AG04449 (cell line): ENCODE measurements at regions not wholly inside any gene's neighbourhood (a gene's known extent, or its start where the extent isn't known, plus 50 kb on each side); places are given as distances from the start of the nearest gene placed in this dataset.

Experiments
- CTCF ChIA-PET: fragments of 350-600 bp; formaldehyde crosslinking; extraction: SDS; loops from one replicate; lab custom pipeline; 2021; ENCODE audit warnings: antibody characterized with exemption; lab: Yijun Ruan, JAX
- POLR2A ChIA-PET: fragments of 400-600, 350-600 bp; formaldehyde crosslinking; extraction: SDS; loops from one replicate; lab custom pipeline; 2020; ENCODE audit warnings: antibody characterized with exemption, inconsistent platforms; lab: Yijun Ruan, JAX
- DNase-seq: peaks from one replicate; pipeline ENCODE4 v3.0.0-alpha.2; 2010; ENCODE audit warnings: low read depth, low spot score
- H3K4me3 ChIP-seq: 2 replicates; pipeline ENCODE4 v1.5.1; 2011; ENCODE audit warnings: low read depth, mild to moderate bottlenecking, control low read depth, low read length
- TF ChIP-seq, protein P1 (sequence below): IDR thresholded peaks from one replicate; pipeline ENCODE4 v1.5.1; 2011; ENCODE audit warnings: mild to moderate bottlenecking, moderate library complexity, low read length, control low read depth, inconsistent platforms; ENCODE audit not compliant: insufficient read depth; ENCODE audit errors: missing control alignments

DNA sequence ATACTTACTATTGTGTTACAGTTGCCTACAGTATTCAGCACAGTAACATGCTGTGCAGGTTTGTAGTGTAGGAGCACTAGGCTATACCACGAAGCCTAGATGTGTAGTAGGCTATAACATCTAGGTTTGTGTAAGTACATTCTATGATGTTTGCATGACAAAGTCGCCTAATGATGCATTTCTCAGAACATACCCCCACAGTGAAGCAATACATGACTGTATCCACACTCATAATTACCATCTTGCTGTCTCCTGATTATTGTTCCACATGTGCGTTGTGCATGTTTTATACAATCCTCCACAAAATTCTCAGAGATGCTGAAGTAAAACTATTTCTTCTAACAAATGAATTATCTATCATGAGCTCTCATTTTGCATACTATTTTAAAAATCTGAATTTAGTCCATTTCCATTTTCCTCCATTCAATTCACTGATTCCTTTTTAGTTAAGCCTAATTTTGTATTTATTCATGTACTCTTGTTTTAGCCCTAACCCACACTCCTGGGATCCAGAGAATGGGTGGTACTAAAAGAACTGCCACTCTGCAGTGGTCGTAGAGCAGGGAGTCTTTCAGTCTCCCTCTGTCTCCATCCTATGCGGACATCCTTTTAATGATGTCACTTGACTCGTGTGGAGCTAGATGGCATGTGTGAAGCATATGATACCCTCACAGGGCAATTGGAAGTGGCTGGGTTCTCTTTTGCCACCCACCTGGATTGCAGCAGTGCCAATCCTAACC lies 67.6 kb upstream of the CAV2 start:
- ChIA-PET POLR2A (no interaction called here), CTCF (interaction anchor here (1.0 to 2.0 kb wide), 7 partner anchors 10 to 191 kb away, joined by 3 to 7 read pairs (median 3); partner anchors contain the start of gene CAV1)
- H3K4me3 ChIP-seq = no peak overlapping the region
- no peak for DNase-seq
- TF ChIP-seq, protein P1, sequence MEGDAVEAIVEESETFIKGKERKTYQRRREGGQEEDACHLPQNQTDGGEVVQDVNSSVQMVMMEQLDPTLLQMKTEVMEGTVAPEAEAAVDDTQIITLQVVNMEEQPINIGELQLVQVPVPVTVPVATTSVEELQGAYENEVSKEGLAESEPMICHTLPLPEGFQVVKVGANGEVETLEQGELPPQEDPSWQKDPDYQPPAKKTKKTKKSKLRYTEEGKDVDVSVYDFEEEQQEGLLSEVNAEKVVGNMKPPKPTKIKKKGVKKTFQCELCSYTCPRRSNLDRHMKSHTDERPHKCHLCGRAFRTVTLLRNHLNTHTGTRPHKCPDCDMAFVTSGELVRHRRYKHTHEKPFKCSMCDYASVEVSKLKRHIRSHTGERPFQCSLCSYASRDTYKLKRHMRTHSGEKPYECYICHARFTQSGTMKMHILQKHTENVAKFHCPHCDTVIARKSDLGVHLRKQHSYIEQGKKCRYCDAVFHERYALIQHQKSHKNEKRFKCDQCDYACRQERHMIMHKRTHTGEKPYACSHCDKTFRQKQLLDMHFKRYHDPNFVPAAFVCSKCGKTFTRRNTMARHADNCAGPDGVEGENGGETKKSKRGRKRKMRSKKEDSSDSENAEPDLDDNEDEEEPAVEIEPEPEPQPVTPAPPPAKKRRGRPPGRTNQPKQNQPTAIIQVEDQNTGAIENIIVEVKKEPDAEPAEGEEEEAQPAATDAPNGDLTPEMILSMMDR = no peak

DNA sequence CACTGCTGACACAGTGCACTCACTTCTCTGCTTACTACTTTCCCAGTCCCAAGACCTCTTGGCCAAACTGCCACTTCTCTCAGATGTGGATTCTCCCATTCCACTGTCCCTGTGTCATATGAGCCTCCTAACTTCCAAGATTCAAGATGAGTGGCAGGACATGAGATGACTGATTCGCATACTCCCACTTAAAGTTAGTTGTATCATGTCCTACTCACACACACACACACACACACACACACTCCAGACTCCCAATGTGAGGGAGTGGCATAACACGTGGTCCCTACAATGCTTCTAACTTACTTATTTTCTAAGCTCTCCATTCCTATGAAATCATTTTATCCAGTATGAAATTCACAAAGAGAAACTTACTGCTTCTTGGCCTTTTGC lies 67.0 kb upstream of the CAV2 start:
- POLR2A ChIA-PET = no interaction called here
- no peak overlapping the region for H3K4me3 ChIP-seq
- TF ChIP-seq, protein P1 = no peak
- no peak for DNase-seq
- CTCF ChIA-PET = interaction anchor here (1.0 to 2.0 kb wide), 5 partner anchors 10 to 174 kb away, joined by 3 to 7 read pairs (median 4); partner anchors contain the start of gene CAV1

DNA sequence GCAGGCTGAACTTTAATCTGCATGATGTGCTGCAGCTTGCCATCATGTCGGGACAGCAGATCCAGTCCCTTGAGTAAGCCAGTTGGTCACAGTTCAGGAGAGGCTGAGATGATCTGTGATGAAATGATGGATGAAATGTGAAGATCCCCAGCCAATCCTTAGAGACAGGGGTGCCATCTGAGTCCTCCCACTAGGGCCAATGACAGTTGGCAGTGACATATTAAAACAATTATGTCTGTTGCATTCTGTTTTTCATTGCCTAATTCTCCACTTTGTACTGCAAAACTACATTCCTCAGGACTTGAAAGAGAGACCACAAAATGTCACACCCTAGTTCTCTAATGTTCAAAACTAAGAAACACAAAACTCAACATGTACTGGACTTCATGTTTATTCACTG lies 66.3 kb upstream of the CAV2 start:
- CTCF ChIA-PET = interaction anchor here (1.0 to 2.0 kb wide), 5 partner anchors 9 to 175 kb away, joined by 3 to 7 read pairs (median 4); partner anchors contain the start of gene CAV1
- TF ChIP-seq, protein P1 = no peak
- no peak overlapping the region for H3K4me3 ChIP-seq
- DNase-seq = no peak
- POLR2A ChIA-PET = interaction anchor here (0.7 kb wide), 1 partner anchor 33 kb away, joined by 3 read pairs; no protein-coding TSS in a partner anchor

DNA sequence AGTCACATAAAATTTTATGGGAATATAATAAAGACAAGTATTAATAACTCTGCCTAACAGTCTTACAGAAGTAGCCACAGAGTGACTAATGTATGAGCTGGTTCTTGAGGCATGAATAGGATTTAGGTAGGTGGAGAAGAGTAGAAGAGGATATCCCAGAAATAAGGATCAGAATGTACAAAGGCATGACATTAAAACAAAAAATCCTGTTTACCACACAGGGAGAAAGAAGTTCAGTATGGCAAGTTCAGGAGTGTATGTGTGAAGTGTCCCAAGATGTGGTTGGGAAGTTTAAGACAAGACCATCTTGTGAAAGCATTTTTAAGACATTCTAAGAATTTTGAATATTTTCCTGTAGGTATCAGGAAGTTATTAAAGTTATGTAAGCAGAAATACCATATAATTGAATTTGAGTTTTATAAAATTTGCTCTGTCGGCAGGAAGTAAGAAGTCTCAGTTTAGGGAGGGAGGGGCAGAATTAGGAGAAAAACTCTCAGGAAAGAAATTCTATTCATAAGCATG lies 64.7 kb upstream of the CAV2 start:
- ChIA-PET POLR2A (interaction anchor here (2.4 kb wide), 1 partner anchor 91 kb away, joined by 8 read pairs; no protein-coding TSS in a partner anchor), CTCF (interaction anchor here (0.8 to 2.1 kb wide), 3 partner anchors 92 to 177 kb away, joined by 3 to 6 read pairs (median 6); no protein-coding TSS in a partner anchor)
- peak; percentile 90 for DNase-seq
- TF ChIP-seq, protein P1 = no peak
- H3K4me3 ChIP-seq = no peak overlapping the region

DNA sequence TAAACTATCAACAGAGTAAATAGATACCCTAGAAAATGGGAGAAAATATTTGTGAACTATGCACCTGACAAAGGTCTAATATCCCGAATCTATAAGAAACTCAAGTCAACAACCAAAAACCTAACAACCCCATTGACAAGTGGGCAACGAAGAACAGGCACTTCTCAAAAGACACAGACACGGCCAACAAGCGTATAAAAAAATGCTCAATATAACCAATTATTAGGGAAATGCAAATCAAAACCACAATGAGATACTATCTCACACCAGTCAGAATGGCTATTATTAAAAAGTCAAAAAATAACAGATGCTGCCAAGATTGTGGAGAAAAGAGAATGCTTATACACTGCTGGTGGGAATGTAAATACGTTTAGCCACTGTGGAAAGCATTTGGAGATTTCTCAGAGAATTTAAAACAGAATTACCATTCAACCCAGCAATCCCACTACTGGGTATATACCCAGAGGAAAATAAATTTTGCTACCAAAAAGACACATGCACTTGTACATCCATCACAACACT lies 63.2 kb upstream of the CAV2 start:
- POLR2A ChIA-PET = interaction anchor here (2.4 kb wide), 1 partner anchor 90 kb away, joined by 8 read pairs; no protein-coding TSS in a partner anchor
- DNase-seq = no peak
- TF ChIP-seq, protein P1 = no peak
- CTCF ChIA-PET = interaction anchor here (1.9 to 2.1 kb wide), 2 partner anchors 90 to 177 kb away, joined by 6 read pairs; no protein-coding TSS in a partner anchor
- H3K4me3 ChIP-seq = no peak overlapping the region
